HG03064 (cell line): ENCODE measurements at regions not wholly inside any gene's neighbourhood (a gene's known extent, or its start where the extent isn't known, plus 50 kb on each side); places are given as distances from the start of the nearest gene placed in this dataset.

Experiments used
- ATAC-seq: cut with Tn5 transposase; IDR thresholded peaks from one replicate; pipeline ENCODE4 v1.9.1; 2021; ENCODE audit warnings: low read depth; ENCODE audit not compliant: unreplicated experiment

DNA sequence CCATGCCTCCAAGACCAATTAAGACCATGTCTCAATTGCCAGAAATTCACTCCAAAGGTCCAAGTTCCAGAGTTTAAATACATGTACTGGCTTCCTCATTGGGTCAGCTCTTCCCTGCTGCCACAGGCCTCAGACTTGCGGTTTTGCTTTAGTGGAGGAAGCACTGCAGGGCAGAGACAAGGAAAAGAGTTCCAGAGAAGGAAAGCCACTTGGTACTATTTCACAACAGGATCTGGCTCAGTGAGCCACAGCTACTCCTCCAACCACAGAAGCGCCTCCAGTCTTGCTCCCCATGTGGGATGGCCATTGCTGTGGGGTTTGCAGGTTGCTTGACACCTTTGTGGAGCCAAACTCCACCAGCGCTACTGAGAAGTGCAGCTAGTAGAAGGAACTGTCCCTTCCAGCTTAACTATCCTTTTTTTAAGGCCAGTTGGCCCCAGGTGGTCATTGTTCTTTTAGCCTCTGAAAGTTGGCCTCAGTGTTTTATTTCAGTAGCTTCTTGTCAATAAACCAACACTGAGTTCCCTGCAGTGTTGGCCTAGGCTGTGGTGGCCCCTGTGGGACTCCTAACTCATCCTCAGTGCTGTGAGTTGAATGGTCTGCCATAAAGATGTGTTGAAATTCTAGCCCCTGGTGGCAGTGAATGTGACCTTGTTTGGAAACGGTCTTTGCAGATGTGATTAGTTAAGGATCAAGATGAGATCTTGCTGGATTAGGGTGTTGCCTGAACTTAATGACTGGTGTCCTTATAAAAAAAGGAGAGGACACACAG, 93.7 kb upstream of the DAP start:
- ATAC-seq = no peak

- ATAC-seq = no peak
Observed at GRCh38 chr5:10853154-10853553, 92.1 kb upstream of the DAP start.

GRCh38 chr5:10849278-10849677, 88.2 kb upstream of the DAP start:
- ATAC-seq = no peak

GRCh38 chr5:10844016-10844415, 83.0 kb upstream of the DAP start:
- no peak for ATAC-seq

GRCh38 chr5:10842823-10843222, 81.8 kb upstream of the DAP start:
- ATAC-seq = no peak

GRCh38 chr5:10839916-10840599, 79.0 kb upstream of the DAP start:
- ATAC-seq = no peak

- no peak for ATAC-seq
Observed at GRCh38 chr5:10839118-10839517, 78.1 kb upstream of the DAP start.

DNA sequence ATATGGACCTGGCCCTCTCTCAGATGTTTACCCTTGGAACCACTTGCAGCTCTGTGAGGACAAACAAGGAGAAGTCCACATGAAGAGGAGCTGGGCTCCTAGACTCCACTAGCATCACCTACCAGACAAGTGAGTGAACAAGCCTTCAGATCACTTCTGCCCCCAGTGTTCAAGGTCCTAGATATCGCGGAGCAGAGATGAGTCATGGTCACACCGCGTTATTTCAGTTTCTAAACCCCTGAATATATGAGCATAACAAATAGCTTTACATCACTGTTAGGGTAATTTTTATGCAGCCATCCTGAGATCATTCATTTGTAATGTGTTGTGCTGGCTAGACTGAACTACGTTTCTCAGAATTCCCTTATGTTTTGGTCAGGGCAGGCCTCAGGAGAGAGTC, 77.0 kb upstream of the DAP start:
- no peak for ATAC-seq

- no peak for ATAC-seq
Observed at GRCh38 chr5:10836986-10837385, 76.0 kb upstream of the DAP start.

- ATAC-seq = no peak
Observed at GRCh38 chr5:10834695-10835094, 73.7 kb upstream of the DAP start.

GRCh38 chr5:10832987-10833386, 72.0 kb upstream of the DAP start:
- ATAC-seq = no peak

DNA sequence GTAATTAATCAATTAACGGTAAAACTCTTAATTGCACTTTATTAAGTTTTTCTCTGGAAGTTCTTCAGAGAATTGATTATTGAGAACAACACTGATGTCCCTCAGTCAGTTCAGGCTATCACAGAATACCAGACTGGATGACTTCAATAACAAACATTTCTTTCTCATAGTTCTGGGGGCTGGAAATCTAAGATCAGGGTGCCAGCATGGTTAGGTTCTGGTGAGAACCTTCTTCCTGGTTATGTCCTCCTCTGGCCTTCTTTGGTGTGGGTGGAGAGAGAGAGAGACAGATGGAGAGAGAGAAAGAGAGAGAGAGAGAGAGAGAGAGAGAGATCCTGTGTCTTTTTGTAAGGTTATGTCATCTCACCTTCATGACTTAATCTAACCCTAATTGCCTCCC, 71.4 kb upstream of the DAP start:
- ATAC-seq = no peak

- no peak for ATAC-seq
Observed at GRCh38 chr5:10831419-10831818, 70.4 kb upstream of the DAP start.

DNA sequence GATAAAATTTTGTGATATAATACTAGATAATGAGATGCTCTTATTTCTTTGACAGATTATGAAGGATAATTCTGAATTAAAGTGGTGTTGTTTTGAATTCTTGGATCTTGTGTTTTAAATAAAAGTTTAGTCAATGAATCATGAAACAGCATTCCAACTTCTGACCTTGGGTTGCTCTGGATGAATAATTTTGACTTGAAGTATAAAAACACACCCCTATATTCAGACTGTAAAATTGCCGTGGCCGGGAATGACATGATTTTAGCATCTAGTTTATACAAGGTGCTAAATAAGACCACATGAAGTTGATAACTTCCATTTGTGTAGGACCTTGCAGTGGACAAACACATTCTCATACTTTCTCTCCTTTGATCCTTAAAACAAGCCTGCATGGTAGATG, 67.2 kb upstream of the DAP start:
- no peak for ATAC-seq

- ATAC-seq = no peak
Observed at GRCh38 chr5:10827571-10827970, 66.5 kb upstream of the DAP start.

DNA sequence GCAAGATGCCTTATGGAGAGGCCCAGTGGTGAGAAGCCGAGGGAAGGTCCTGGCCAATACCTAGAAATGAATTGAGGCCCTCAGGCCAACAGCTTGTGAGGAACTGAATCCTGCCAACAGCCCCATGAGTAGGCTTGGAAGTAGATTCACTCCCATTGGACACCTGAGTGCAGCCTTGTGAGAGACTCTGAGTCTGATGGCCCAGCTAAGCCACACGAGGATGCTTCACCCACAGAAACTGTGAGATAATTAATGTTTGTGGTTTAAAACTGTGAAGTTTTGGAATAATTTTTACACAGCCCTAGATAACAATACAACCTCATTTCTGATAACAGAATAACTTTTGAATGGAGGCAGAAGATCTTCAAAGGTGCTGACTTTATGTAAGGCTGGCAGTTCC, 65.9 kb upstream of the DAP start:
- no peak for ATAC-seq

- ATAC-seq = no peak
Observed at GRCh38 chr5:10825897-10826644, 65.0 kb upstream of the DAP start.

- no peak for ATAC-seq
Observed at GRCh38 chr5:10812218-10812617, 51.2 kb upstream of the DAP start.
